GM21723 (cell line): ENCODE measurements at regions not wholly inside any gene's neighbourhood (a gene's known extent, or its start where the extent isn't known, plus 50 kb on each side); places are given as distances from the start of the nearest gene placed in this dataset.

Experiments used
- ATAC-seq: cut with Tn5 transposase; IDR thresholded peaks from one replicate; pipeline ENCODE4 v1.9.1; 2021; ENCODE audit warnings: mild to moderate bottlenecking, moderate library complexity; ENCODE audit not compliant: unreplicated experiment

GRCh38 chr10:126846959-126847358 lies 58.3 kb upstream of the DOCK1 start:
- ATAC-seq: no peak

GRCh38 chr10:126847666-126848065 lies 57.6 kb upstream of the DOCK1 start:
- ATAC-seq: no peak

DNA sequence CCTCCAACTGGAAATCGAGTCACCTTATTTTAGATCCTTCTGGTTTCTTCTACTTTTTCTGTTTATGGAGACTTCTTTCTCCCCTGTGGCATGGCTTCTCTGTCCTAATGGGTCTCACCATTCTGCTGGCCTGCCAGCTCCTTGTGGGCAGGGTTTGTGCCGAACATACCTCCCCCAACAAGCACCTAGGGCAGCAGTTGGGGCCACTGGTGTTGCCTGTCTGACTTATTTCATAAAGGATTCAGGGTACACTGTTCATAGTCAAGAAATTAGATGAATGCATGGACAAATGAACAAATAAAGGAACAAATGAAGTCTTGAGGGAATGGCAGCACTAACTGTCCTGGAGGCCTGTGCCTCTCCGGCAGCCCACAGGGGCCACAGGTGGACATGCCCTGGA lies 55.6 kb upstream of the DOCK1 start:
- ATAC-seq: no peak

DNA sequence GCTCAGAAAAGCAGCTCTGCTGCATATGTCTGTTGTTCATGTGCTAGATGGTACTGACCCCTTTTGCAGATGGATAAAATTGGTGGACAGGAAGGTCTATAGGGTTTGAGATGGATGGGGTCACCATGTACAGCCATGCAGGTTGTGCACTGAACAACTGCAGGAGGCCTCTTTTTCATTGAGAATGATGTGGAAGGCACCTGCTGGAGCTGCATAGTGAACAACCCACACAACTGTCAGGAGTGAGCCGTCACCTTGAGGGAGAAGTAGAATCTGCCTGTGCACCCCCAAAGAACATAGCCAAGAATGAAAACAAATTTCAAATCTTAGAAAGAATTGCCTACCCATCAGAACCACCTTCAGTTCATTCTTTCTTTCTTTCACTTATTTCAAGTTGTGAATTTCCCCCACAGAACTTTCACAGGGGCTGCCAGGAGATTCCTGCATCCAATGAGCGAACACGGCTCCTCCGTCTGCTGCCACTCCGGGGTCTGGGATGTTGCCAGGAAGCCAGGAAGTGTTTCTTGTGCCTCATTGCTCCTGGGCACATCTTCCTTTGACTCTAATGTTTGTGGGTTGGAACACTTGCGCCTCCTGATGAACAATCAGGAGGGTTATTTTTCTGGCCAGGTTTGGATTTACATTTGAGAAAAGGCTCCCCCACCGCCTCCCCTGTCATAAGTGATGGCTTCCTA lies 53.7 kb upstream of the DOCK1 start:
- ATAC-seq: no peak

GRCh38 chr10:126854726-126855495 lies 50.3 kb upstream of the DOCK1 start:
- ATAC-seq: no peak
